Body of pancreas (tissue), 4 donors: ENCODE measurements at regions not wholly inside any gene's neighbourhood (a gene's known extent, or its start where the extent isn't known, plus 50 kb on each side); places are given as distances from the start of the nearest gene placed in this dataset.

ENCODE experiments used
- CTCF ChIP-seq, 7 experiments: fragments of 450-650 bp in 4 of 7; fragments of 200-600 bp in 3 of 7; sonication (generic) in 3 of 7; IDR thresholded peaks; one replicate each; pipeline ENCODE4 v1.5.1; 2016 to 2019; ENCODE audit warnings: antibody characterized with exemption in 7 of 7
- POLR2A ChIP-seq, 3 donors: fragments of 450-650 bp; IDR thresholded peaks; one replicate each; pipeline ENCODE4 v1.6.1; 2016; ENCODE audit warnings: antibody characterized with exemption in 3 of 3, mild to moderate bottlenecking in 2 of 3

- TF ChIP-seq CTCF (IDR thresholded peaks at IDR 0.05) = no peak
- TF ChIP-seq POLR2A (IDR thresholded peaks at IDR 0.05) = no peak
These were observed 1187.2 kb downstream of the XPNPEP1 start for GRCh38 chr10:108736111-108736510.
